ENCODE measurements at regions not wholly inside any gene's neighbourhood (a gene's known extent, or its start where the extent isn't known, plus 50 kb on each side); places are given as distances from the start of the nearest gene placed in this dataset.

GRCh38 chr12:24603371-24603770 lies 345.5 kb downstream of the BCAT1 start:
- Histone ChIP-seq H3K4me2 (no peak overlapping the region), H3K4me3 (no peak overlapping the region), H3K4me1 (no peaks in the 10 kb centered on the region), H3K27ac (no peak overlapping the region), H3K9me3 (no peaks in the 10 kb centered on the region)
- FAIRE-seq (no peak), DNase-seq (ENCODE audit: low read depth in 1 of 2, low spot score in 1 of 2) (no peak), ATAC-seq (no peak)
- ChIA-PET CTCF (no interaction called here), POLR2A (no interaction called here)
- TF ChIP-seq CBX2 (IDR thresholded peaks at IDR 0.05; ENCODE audit: borderline replicate concordance, low read depth) (no peak), EP300 (IDR thresholded peaks at IDR 0.05) (no peak), PBX3 (IDR thresholded peaks at IDR 0.05) (no peak), FOXS1 (CRISPR knock-in tag; IDR thresholded peaks at IDR 0.05) (no peak), SREBF2 (IDR thresholded peaks at IDR 0.05) (no peak), MAZ (IDR thresholded peaks at IDR 0.05; ENCODE audit: borderline replicate concordance, low read depth, low read length) (no peak), ZNF302 (CRISPR knock-in tag; IDR thresholded peaks at IDR 0.05) (no peak), JUNB (IDR thresholded peaks at IDR 0.05) (no peak), CHD2 (IDR thresholded peaks at IDR 0.05; ENCODE audit: low read length, partially characterized antibody) (no peak)
- WGBS (ENCODE audit: missing lambda C conversion rate) = 20% methylated on average over 3 of the region's 3 CpGs

- FAIRE-seq (no peak), ATAC-seq (no peak)
- WGBS (ENCODE audit: missing lambda C conversion rate) = 0% methylated on average over 1 of the region's 1 CpG
Measured at GRCh38 chr12:24600996-24601395, 347.9 kb downstream of the BCAT1 start.

GRCh38 chr12:24600551-24600950 lies 348.4 kb downstream of the BCAT1 start:
- TF ChIP-seq KDM5A (IDR thresholded peaks at IDR 0.05) (no peak), EHF (CRISPR knock-in tag; IDR thresholded peaks at IDR 0.05) (no peak), FOSL2 (IDR thresholded peaks at IDR 0.05) (no peak), FOSL2 (CRISPR knock-in tag; IDR thresholded peaks at IDR 0.05) (no peak), JUNB (IDR thresholded peaks at IDR 0.05) (no peak), CTCF (IDR thresholded peaks at IDR 0.05) (no peak)
- DNase-seq (ENCODE audit: low read depth in 1 of 2, low spot score in 1 of 2) = no peak
- no peak overlapping the region for H3K4me2 ChIP-seq
- ChIA-PET CTCF (no interaction called here), POLR2A (no interaction called here)
- no peak for FAIRE-seq
- H3K4me3 ChIP-seq = no peak overlapping the region
- 5% methylated on average over 4 of the region's 4 CpGs for WGBS (ENCODE audit: missing lambda C conversion rate)
- H3K4me1 ChIP-seq = no peaks in the 10 kb centered on the region
- no peak overlapping the region for H3K27ac ChIP-seq
- H3K9me3 ChIP-seq = no peaks in the 10 kb centered on the region
- ATAC-seq = no peak

More at GRCh38 chr12:24600996-24601395, 347.9 kb downstream of the BCAT1 start:
- DNase-seq (ENCODE audit: low read depth in 1 of 2, low spot score in 1 of 2) = no peak
- POLR2A ChIA-PET = no interaction called here
- Histone ChIP-seq H3K27ac (no peak overlapping the region), H3K4me1 (no peaks in the 10 kb centered on the region), H3K9me3 (no peaks in the 10 kb centered on the region), H3K4me3 (no peak overlapping the region), H3K4me2 (no peak overlapping the region)
- no peak for TF ChIP-seq HDAC2 (IDR thresholded peaks at IDR 0.05)
- no peak for TF ChIP-seq ZNF302 (CRISPR knock-in tag; IDR thresholded peaks at IDR 0.05)
- no peak for TF ChIP-seq RARB (CRISPR knock-in tag; IDR thresholded peaks at IDR 0.05)
- TF ChIP-seq CHD2 (IDR thresholded peaks at IDR 0.05; ENCODE audit: low read length, partially characterized antibody) = no peak
- TF ChIP-seq TP53 (CRISPR knock-in tag; IDR thresholded peaks at IDR 0.05) = no peak
- no peak for TF ChIP-seq ZC3H11A (IDR thresholded peaks at IDR 0.05)
- TF ChIP-seq EP300 (IDR thresholded peaks at IDR 0.05) = no peak
- no peak for TF ChIP-seq MAX (IDR thresholded peaks at IDR 0.05)
- TF ChIP-seq FOXS1 (CRISPR knock-in tag; IDR thresholded peaks at IDR 0.05) = no peak
- no peak for TF ChIP-seq REST (IDR thresholded peaks at IDR 0.05)
- TF ChIP-seq MAFK (IDR thresholded peaks at IDR 0.05; ENCODE audit: partially characterized antibody) = no peak
- no peak for TF ChIP-seq NFE2L2 (conservative IDR thresholded peaks at IDR 0.05; ENCODE audit: low read length)
- no peak for TF ChIP-seq HEYL (CRISPR knock-in tag; IDR thresholded peaks at IDR 0.05)
- TF ChIP-seq HOXB13 (CRISPR knock-in tag; IDR thresholded peaks at IDR 0.05; ENCODE audit: low read depth) = no peak
- TF ChIP-seq RNF2 (IDR thresholded peaks at IDR 0.05; ENCODE audit: borderline replicate concordance, low read depth) = no peak
- CTCF ChIA-PET = no interaction called here
